Stimulated activated CD4-positive, alpha-beta T cell treated with anti-CD3 and anti-CD28 coated beads, TNF-alpha, amount 100 ng/mL, for 1 hour (primary cell): ENCODE measurements at regions not wholly inside any gene's neighbourhood (a gene's known extent, or its start where the extent isn't known, plus 50 kb on each side); places are given as distances from the start of the nearest gene placed in this dataset.
"Not testable (repeated sequence)": the region's sequence is repeated elsewhere in the genome, so short reads cannot be mapped to it uniquely, and the experiment has no call there.

ENCODE experiments used
- DNase-seq, 3 donors: peaks; one replicate each; pipeline ENCODE4 v3.0.0-alpha.2; 2020; ENCODE audit warnings: low read depth in 3 of 3, low spot score in 1 of 3

DNA sequence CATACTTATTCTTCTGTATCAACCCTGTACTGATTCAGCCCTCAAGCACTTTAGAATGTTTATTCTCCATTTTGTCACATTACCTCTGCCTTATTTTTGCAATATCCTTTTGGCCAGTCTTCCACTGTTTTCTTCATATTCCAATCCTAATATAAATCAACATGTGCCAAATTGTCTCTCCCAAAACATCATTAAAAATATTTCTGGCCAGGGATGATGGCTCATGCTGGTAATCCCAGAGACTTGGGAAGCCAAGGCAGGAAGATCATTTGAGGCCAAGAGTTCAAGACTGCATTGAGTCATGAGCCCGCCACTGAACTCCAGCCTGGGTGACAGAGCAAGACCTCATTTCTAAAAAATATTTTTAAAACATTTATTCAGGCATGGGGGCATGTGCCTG, 641.4 kb upstream of the CBLB start:
- no peak for DNase-seq

DNA sequence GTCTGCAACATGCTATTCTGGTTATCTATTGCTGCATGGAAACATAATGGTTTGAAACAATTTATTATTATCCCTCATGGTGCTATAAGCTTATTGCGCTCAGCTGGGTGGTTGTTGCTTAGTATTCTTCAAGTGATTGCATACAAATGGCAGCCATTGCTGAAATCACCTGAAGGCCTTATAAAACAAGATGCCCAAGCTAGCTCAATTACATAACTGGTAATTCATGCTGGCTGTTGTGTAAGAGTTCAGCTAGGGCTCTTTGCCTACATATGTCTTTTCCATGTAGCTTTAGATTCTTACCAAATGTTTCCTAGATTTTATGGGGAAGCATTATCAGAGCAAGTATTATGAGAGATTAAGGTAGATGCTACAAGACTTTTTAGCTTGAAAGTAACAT, 644.0 kb upstream of the CBLB start:
- DNase-seq = no peak

DNA sequence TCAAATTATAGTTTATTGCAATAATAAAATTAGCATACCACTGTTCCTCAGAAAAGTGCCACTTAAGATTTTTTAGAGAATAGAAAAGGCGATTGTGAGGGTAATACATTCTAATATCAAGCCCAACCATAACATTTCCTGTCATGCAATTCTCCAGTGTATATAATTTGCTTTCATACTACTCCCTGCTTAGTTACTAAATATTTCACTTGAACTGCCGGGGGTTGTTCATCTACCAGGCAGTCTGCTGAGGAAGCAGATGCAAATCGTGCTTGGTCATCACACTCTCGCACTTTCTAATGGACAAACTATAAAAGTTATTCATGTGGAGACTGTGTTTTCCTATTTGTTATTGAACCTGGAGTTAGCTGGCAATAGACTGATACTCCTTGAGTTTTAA, 645.6 kb upstream of the CBLB start:
- no peak for DNase-seq

DNA sequence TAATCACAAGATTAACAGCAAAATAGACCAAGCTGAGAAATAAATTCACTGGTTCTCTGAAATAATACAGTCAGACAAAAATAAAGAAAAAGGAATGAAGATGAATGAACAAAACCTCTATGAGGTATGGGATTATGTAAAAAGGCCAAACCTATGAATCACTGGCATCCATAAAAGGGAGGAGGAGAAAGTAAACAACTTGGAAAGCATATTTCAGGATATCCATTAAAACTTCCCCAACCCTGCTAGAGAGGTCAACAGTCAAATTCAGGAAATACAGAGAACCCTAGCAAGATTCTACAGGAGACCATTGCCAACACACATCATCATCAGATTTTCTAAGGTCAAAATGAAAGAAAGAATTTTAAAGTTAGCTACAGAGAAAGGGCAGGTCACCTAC, 649.7 kb upstream of the CBLB start:
- no peak for DNase-seq

DNA sequence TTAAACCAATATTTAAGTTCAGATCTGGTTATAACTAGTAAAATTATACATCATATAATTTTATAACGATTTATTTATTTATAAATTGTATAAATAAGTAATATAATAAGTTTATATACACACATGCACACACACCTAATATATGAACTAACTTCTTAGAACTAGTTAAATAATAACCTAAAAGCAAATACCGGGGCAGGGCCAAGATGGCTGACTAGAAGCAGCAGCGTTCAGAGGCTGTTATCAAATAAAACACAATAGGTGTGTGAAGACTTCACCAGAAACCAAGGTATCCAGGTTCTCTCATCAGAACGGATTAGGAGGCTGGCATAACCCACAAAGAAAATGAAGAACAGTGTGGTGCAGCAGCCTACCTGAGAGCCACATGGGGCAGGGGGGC, 653.6 kb upstream of the CBLB start:
- no peak for DNase-seq

DNA sequence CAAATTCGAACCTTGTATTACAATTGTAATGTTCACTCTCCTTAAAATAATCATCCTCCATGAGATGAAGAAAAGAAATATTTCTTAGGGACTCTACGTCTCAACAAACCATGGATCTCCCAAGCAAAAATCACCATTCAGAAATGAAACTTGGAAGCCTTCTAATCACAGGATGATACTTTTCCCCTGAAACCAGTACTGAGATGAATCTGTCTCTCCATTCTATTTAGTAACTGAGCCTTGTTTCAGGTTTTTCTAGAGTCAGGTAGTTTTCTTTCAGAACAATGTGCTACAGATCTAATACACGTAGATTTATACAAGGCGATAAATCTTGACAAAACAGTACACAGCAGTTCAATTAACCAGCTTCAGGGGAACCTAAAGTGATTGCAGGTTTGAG, 660.1 kb upstream of the CBLB start:
- DNase-seq = no peak

DNA sequence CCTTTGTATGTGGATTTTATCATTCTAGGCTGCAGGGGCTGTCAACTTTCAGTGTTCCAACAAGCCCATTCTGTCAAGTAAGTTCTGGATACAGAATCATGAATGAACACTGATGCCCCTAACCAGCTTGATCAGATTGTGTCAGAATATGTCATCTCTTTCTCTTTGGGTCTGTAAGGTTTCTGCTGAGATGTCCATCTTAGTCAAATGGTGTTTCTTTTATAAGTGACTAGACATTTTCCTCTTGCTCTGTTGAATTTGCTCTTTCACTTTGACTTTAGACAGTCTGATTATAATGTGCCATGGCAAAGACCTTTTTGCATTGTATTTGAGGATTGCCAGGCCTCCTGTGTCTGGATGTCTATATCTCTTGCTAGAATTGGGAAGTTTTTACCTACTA, 660.9 kb upstream of the CBLB start:
- no peak for DNase-seq

DNA sequence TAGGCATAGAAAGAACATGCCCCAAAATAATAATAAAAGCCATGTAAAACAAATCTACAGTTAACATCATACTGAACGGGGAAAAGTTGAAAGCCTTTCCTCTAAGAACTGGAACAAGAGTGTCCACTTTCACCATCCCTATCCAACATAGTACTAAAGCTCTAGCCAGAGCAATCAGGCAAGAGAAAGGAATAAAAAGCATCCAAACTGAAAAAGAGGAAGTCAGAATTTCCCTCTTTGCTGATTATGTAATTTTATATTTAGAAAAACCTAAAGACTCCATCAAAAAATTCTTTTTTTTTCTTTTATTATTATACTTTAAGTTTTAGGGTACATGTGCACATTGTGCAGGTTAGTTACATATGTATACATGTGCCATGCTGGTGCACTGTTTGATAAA, 661.6 kb upstream of the CBLB start:
- DNase-seq = no peak

DNA sequence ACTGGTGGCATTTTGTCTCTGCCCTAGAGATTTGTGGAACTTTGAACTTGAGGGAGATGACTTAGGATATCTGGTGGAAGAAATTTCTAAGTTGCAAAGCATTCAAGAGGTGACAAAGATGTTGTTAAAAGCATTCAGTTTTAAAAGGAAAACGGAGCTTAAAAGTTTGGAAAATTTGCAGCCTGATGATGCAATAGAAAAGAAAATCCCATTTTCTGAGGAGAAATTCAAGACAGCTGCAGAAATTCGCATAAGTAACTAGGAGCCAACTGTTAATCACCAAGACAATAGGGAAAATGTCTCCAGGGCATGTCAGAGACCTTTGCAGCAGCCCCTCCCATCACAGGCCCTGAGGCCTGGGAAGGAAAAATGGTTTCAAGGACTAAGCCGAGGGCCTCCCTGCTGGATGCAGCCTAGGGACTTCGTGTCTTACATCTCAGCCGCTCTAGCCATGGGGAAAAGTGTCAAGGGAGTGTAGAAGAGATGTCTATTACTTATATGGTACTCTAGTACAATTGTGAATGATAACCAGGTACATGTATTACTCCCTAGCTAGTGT, 663.0 kb upstream of the CBLB start:
- DNase-seq = not testable (repeated sequence)

DNA sequence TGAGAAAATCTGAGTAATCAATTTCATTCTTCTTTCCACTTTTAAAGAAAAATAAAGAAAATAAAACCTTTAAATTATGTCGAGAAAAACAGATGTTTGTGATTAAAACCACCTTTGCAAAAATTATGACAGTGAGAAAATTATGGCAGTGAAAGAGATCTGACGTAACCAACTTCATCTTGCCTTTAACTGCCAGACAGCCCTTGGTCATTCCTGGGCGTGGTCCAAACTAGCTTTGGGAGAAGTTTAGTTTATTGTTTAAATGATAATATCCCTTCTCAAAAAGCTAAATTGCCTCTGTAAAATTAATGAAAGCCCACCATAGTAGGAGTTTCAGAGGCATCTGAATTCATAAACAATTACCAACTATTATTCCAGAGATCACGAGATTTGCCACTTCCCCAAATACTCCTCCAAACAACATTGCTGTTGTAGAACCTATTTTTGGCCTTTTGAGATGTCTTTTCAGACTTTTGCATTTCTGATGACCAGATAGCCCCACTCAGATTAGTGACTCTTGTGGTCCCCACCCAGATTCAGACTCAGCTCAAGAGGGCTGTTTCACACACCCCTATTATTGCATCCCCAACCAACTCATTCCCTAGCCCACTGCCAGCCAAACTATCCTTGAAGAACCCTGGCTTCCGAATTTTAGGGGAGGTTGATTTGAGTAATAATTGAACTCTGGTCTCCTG, 664.4 kb upstream of the CBLB start:
- DNase-seq = no peak

DNA sequence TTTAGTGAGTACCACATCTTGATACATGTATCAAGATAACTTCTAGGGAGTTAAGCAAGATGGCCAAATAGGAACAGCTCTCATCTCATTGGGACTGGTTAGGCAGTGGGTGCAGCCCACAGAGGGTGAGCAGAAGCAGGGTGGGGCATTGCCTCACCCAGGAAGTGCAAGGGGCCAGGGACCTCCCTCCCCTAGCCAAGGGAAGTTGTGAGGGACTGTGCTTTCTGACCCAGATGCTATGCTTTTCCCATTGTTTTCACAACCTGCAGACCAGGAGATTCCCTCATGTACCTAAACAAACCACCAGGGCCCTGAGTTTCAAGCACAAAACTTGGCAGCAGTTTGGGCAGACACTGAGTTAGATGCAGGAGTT, 665.0 kb upstream of the CBLB start:
- DNase-seq = no peak

DNA sequence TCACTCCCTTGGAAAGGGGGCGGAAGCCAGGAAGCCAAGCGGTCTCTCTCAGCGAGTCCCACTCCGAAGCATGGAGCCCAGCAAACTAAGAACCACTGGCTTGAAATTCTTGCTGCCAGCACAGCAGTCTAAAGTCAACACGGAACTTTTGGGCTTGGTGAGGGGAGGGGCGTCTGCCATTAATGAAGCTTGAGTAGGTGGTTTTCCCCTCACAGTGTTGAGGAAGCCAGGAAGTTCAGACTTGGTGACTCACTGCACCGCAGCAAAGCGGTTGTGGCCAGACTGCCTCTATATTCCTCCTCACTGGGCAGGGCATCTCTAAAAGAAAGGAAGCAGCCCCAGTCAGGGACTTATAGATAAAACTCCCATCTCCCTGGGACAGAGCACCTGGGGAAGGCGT, 665.4 kb upstream of the CBLB start:
- DNase-seq = peak in 1 of 3 donors; percentile 8

DNA sequence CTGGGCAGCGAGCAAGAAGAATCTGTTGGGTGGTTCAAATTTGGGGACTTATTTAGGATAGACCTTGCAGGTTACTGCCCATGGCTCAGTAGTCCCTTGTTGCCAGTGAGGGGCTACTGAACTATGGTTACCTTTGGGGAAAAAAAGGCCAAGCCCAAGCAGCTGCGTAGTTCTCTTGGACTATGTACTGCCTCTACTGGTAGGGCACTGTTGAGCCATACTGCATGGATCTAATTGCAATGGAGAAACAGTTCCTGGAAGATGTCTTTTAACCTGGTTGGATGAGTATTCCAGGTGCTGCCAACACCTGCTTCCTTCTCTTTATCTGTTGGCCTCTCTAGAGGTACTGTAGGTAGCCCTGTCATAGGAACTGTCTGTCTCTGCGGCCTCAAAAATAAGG, 671.9 kb upstream of the CBLB start:
- no peak for DNase-seq

DNA sequence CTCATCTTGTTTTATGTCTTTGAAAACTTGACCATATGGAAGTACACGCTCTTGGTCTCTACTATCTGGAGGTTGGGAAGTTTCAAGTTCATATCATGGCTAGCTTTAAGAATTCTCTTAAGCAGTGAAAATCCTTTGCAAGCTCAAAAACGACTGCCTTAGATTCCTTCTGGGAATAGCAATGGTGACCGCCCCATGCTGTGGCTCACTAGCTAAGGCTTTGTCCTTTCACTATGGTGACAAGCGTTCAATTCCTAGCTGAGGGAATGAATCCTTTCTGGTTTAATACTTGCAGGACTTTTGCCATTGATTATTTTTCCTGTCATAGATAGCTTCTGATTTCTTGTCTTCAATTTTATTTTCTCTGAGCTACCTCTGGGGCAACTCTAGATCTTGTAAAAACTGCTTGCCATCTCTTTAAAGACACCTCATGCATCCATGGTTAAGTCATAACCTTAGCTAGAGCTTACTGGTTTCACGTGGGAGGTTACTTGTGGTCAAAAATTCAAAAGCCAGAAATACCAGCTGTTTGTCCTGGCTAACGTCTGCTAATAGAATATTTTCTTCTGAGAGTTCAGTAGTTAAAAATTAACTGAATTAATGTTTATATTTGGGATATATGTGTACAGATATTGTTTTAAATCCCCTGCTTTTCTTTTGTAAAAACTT, 673.4 kb upstream of the CBLB start:
- no peak for DNase-seq

DNA sequence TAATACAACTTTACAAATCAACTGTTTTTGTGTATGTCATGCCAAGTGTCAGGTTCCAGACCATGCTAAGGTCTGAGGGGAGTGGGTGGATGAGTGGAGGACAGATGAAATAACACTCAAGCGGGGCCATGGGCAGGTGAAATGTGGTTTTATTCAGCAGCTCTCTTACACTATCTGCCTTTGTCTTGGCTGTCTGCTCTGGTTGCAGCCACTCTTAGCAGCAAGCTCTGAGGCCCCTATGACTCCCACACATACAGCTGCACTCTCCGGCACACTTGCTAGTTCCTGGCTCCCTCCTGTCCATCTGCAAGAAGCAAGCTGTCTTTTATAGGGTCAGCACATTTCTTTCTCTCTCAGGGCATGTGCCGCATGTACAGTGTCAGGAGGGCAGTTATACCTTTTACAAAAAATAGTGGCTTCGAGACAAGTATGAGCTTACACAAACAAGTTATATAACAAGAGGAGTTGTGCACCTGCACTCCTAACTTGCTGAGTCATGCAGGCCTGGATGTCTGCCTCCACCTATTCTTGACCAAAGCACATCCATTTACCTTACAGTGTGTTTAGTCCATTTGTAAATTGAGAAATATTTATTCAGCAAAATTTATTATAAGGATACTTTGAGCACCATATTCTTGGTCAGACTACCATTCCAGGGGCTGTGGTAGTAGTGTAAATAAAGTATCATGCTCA, 683.7 kb upstream of the CBLB start:
- no peak for DNase-seq

DNA sequence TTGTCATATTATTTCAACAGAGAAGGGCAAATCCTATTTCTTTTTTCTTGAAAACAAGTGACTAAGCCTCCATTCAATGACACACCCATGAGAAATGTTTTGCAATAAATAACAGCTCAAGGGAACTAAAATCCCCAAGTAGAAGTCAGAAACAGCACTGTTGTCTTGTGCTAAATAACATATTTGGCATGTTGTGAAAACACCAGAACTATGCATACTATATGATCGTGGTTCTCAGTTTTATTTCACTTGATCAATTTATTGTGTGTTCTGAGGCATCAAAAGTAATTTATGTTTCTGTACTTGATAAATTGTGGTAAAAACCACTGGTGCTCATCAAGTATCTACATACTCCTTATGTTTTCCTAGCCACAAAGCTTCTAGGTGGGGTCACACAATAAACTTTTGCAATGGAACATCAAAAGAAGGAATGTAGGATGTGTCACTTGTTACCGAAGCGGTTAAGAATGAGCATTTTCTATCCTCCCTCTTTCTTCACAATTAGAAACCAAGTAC, 691.7 kb upstream of the CBLB start:
- no peak for DNase-seq

DNA sequence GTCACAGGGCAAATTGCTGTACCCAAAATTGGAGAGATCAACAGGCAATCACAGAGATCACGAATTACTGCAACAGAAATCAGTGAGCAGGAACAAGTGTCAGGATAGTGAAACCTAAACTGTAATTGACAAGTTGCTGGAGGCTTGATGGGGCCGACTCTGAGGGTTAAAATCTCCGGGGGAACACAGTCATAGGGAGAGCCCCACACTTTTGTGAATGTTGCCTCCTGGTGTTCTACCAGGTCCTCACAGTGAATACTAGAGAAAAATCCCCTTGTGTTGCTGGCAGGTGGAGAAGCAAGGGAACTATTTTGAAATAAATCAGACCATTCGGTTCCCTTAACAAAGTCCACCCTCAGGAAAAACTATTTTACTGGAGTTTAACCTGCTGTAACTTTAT, 697.5 kb upstream of the CBLB start:
- no peak for DNase-seq

DNA sequence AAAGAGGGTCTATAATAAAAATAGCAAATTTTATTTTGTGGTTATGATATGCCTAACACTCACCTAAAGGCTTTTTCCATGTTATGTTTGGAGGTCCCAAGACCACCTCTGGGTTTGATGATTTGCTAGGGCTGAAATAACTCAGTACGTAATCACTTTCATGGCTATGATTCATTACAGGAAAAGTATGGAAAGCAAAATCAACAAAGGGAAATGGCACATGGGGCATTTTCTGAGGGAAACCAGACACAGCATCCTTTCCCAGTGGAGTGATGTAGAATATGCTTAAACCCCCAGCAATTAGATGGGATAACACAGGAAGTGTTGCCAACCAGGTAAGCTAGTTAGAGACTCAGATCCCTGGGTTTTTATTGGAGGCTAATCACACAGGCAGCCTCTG, 701.6 kb upstream of the CBLB start:
- DNase-seq = no peak

DNA sequence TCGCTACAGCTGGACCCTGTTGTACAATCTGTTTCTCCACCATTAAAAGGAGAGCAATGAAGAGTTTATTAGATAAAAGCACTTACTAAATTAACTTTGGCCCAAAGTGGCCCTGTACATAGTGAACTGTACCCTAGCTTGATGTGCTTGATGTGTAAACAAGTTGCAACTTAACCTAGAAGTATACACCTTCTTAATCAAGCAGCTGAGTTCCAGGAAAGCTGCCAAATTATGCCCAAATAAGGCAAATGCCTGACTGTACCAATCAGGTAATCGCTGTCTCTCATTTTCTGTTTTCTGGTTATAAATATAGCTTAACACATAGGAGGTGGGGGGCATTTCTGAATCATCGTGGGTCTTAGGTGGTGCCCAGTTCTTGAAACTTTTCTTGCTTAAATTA, 704.8 kb upstream of the CBLB start:
- no peak for DNase-seq

DNA sequence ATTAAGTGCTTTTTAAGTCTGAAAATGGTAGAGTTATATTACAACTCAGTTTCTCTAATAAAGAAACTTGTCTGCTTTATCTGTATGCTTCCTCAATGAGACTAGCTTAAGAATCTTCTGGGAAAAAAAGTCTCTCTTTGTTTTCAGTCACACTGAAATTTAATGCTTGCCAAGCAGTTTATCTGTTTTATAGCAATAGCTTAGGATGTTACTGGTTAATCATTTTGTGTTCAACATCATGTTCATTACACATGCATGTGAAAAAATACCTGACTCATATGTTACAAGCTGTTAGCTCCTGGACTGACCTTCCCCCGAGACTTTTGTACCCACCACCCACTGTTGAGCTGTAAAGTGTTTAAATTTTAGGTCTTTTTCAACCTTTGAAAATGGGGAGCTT, 706.2 kb upstream of the CBLB start:
- DNase-seq = no peak

DNA sequence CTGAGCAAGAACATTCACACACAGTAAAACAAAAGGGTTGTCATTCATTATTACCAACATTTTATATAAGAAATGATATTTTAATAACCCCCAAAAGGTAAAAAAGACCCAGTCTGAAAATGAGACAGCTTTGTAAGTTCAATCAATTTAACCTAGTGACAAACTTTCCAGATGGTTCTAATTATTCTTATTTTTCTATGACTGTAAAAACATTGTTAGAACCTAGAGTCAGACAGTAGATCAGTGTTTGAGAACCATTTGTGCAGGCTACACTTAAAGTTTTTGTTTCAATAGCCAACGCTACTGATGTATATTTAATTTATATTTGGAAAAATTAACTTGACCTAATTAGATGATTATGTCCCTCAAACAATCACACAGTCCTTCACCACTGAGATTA, 708.4 kb upstream of the CBLB start:
- DNase-seq = no peak

DNA sequence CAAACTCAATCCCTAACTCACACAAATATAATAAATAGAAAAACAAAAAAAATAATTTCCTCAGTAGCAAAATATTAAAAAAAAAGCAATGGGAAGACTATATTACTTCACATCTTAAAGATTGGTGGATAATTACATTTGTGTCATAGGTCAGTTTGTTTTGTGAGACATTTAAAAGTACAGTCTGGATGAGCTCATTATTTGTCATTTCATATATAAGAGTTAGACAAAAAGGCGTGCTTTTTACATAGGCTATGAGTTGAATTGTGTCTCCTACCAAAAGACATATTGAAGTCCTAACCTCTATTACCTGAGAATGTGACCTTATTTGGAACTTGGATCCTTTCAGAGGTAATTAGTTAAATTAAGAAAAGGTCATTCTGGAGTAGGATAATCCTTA, 710.1 kb upstream of the CBLB start:
- DNase-seq = no peak
